Type B pancreatic cell (in vitro differentiated cells): ENCODE measurements at regions not wholly inside any gene's neighbourhood (a gene's known extent, or its start where the extent isn't known, plus 50 kb on each side); places are given as distances from the start of the nearest gene placed in this dataset.

ENCODE experiments used
- DNase-seq: peaks from one replicate; pipeline ENCODE4 v3.0.0; 2021; ENCODE audit warnings: mixed read lengths; ENCODE audit not compliant: unreplicated experiment; ENCODE audit errors: extremely low spot score
- H3K27ac Mint-ChIP-seq: 2 replicates; pipeline ENCODE4 v1.8.0; 2021; ENCODE audit warnings: mild to moderate bottlenecking, mixed read lengths
- H3K27me3 Mint-ChIP-seq: 2 replicates; pipeline ENCODE4 v1.8.0; 2021; ENCODE audit warnings: mixed read lengths
- H3K36me3 Mint-ChIP-seq: 2 replicates; pipeline ENCODE4 v1.8.0; 2021; ENCODE audit warnings: mixed read lengths
- H3K4me1 Mint-ChIP-seq: one replicate; pipeline ENCODE4 v1.8.0; 2021; ENCODE audit warnings: mixed read lengths; ENCODE audit not compliant: unreplicated experiment
- H3K4me3 Mint-ChIP-seq: 2 replicates; pipeline ENCODE4 v1.8.0; 2021; ENCODE audit warnings: mild to moderate bottlenecking, mixed read lengths
- H3K9me3 Mint-ChIP-seq: 2 replicates; pipeline ENCODE4 v1.8.0; 2021; ENCODE audit warnings: mixed read lengths
- CTCF ChIP-seq: fragments of 200-600 bp; sonication (generic); conservative IDR thresholded peaks from 2 replicates; pipeline ENCODE4 v1.5.0; 2021; ENCODE audit warnings: antibody characterized with exemption, mild to moderate bottlenecking

DNA sequence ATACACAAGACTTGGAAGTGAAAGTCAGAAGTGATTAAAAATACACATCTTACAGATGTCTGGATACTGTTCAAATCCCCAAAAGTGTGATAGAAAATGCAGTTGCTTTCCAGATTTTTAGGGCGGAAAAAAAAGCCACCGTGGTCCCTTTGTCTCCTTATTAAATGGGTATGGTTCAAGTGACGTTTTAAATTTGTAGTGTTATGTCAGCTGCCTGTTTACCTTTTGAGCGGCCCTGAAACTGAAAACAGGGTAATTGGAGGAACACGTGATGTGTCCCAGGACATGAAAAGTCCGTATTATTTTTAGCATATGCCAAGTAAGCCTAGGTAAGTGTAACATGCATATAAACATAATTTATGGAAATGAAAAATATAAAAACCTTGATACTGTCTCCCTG is 109.0 kb upstream of the PDZRN3 start:
- no peak overlapping the region for H3K27ac Mint-ChIP-seq
- peaks cover 3% of the 10 kb centered on the region for H3K27me3 Mint-ChIP-seq
- no peak for DNase-seq
- H3K4me1 Mint-ChIP-seq = peaks cover 15% of the 10 kb centered on the region
- H3K9me3 Mint-ChIP-seq = no peaks in the 10 kb centered on the region
- no peaks in the 10 kb centered on the region for H3K36me3 Mint-ChIP-seq
- no peak for TF ChIP-seq CTCF
- H3K4me3 Mint-ChIP-seq = no peak overlapping the region

GRCh38 chr3:73729969-73730440 is 105.3 kb upstream of the PDZRN3 start:
- Mint-ChIP-seq H3K4me1 (peaks cover 32% of the 10 kb centered on the region), H3K4me3 (no peak overlapping the region), H3K9me3 (no peaks in the 10 kb centered on the region), H3K27me3 (no peaks in the 10 kb centered on the region), H3K36me3 (no peaks in the 10 kb centered on the region), H3K27ac (no peak overlapping the region)
- TF ChIP-seq CTCF = no peak
- no peak for DNase-seq

DNA sequence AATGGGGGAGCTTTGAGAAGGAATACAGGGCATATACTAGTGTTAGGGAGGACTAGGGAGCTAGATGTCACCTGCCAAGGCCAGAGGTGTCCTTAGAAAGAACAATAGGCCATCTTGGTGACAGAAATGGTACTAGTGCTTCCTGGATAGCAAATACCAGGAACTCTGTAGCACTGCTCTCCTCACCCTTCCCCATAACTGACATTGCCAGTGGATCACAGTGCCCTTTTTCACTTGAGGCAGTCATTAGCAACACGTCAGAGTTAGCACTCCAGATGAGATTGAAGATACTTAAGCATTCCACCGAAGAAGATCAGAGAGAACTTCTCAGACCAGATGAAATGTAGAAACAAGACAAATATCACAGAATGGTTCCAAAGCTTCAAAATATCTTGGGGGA is 103.1 kb upstream of the PDZRN3 start:
- Mint-ChIP-seq H3K4me1 (peaks cover 24% of the 10 kb centered on the region), H3K27me3 (no peaks in the 10 kb centered on the region), H3K4me3 (no peak overlapping the region), H3K27ac (peak overlapping the region; percentile 78), H3K9me3 (peaks cover 5% of the 10 kb centered on the region), H3K36me3 (no peaks in the 10 kb centered on the region)
- no peak for DNase-seq
- TF ChIP-seq CTCF = no peak

- H3K27me3 Mint-ChIP-seq = no peaks in the 10 kb centered on the region
- H3K36me3 Mint-ChIP-seq = no peaks in the 10 kb centered on the region
- H3K4me3 Mint-ChIP-seq = peak overlapping the region; percentile 29
- H3K4me1 Mint-ChIP-seq = peaks cover 24% of the 10 kb centered on the region
- H3K27ac Mint-ChIP-seq = peak overlapping the region; percentile 78
- H3K9me3 Mint-ChIP-seq = peaks cover 5% of the 10 kb centered on the region
- TF ChIP-seq CTCF = no peak
- DNase-seq = no peak
Observed at GRCh38 chr3:73727117-73727821, 102.5 kb upstream of the PDZRN3 start.

DNA sequence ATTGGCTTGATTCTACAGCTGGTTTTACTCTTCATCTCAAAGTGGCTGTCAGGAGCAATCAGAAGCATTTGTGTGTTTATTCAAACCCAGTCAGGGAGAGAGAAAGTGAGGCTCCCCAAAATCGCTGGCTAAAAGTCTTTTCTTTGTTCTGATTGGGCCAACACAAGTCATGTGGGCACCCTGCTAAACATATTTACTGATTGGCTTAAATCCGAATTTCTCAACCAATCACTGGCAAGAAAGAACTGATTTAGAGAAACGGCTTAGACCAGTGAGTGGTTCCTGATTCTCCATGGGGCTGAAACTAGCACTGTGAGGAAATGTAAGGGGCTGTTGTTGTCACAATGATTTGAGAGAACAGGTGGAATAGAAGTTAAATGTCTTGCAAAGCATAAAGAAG is 98.9 kb upstream of the PDZRN3 start:
- Mint-ChIP-seq H3K27me3 (no peaks in the 10 kb centered on the region), H3K36me3 (no peaks in the 10 kb centered on the region), H3K9me3 (peaks cover 5% of the 10 kb centered on the region), H3K4me3 (no peak overlapping the region), H3K27ac (no peak overlapping the region), H3K4me1 (peaks cover 33% of the 10 kb centered on the region)
- no peak for DNase-seq
- TF ChIP-seq CTCF = no peak

DNA sequence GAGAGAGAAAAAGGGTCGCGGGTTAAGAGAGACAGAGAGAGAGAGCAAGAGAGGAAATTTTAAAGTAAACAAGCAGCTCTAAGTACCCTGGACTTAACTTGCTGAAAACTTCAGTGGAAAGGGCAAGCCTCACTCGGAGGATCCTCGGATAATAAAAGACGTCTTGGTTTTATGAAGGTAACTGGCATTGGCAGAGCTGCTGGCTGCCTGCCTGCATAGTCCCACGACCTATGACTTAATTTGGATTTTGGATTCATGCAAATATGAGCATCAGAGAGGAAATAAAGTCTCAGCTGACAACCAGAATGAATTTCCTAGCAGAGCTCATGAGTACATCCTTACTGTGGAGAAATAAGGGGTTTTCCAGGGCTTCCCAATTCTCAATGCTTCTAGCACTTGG is 95.1 kb upstream of the PDZRN3 start:
- no peak for TF ChIP-seq CTCF
- no peak overlapping the region for H3K4me3 Mint-ChIP-seq
- H3K27me3 Mint-ChIP-seq = no peaks in the 10 kb centered on the region
- H3K36me3 Mint-ChIP-seq = no peaks in the 10 kb centered on the region
- no peak for DNase-seq
- no peak overlapping the region for H3K27ac Mint-ChIP-seq
- H3K4me1 Mint-ChIP-seq = peaks cover 16% of the 10 kb centered on the region
- H3K9me3 Mint-ChIP-seq = peaks cover 5% of the 10 kb centered on the region
